Stimulated activated CD4-positive, alpha-beta T cell treated with anti-CD3 and anti-CD28 coated beads, Interleukin-4, amount 100 ng/mL, for 48 hours (primary cell): ENCODE measurements at regions not wholly inside any gene's neighbourhood (a gene's known extent, or its start where the extent isn't known, plus 50 kb on each side); places are given as distances from the start of the nearest gene placed in this dataset.
"Not testable (repeated sequence)": the region's sequence is repeated elsewhere in the genome, so short reads cannot be mapped to it uniquely, and the experiment has no call there.

ENCODE experiments used
- DNase-seq, 2 donors: peaks; one replicate each; pipeline ENCODE4 v3.0.0-alpha.2; 2020; ENCODE audit warnings: low read depth in 2 of 2

GRCh38 chr15:19844061-19844460 lies 697.5 kb downstream of the GOLGA6L6 start:
- not testable (repeated sequence) for DNase-seq
